ES-I3 (cell line): ENCODE measurements at regions not wholly inside any gene's neighbourhood (a gene's known extent, or its start where the extent isn't known, plus 50 kb on each side); places are given as distances from the start of the nearest gene placed in this dataset.

Experiments
- H3K36me3 ChIP-seq: 2 replicates; pipeline ENCODE4 v1.6.1; 2013; ENCODE audit warnings: mild to moderate bottlenecking, low read length, control low read depth, moderate library complexity; ENCODE audit not compliant: insufficient read depth
- H3K4me1 ChIP-seq: 2 replicates; pipeline ENCODE4 v1.6.1; 2013; ENCODE audit warnings: mild to moderate bottlenecking, control low read depth, low read length; ENCODE audit not compliant: insufficient read depth
- H3K9ac ChIP-seq: 2 replicates; pipeline ENCODE4 v1.6.1; 2013; ENCODE audit warnings: low read depth, mild to moderate bottlenecking, low read length, moderate library complexity
- H3K9me3 ChIP-seq: 2 replicates; pipeline ENCODE4 v1.6.1; 2013; ENCODE audit warnings: mild to moderate bottlenecking, low read length, moderate library complexity; ENCODE audit not compliant: control insufficient read depth, insufficient read depth

GRCh38 chr5:114223866-114224265 lies 138.0 kb upstream of the KCNN2 start:
- Histone ChIP-seq H3K9ac (no peak overlapping the region), H3K4me1 (no peaks in the 10 kb centered on the region), H3K36me3 (no peaks in the 10 kb centered on the region), H3K9me3 (no peaks in the 10 kb centered on the region)

- no peak overlapping the region for H3K9ac ChIP-seq
- no peaks in the 10 kb centered on the region for H3K4me1 ChIP-seq
- no peaks in the 10 kb centered on the region for H3K9me3 ChIP-seq
- H3K36me3 ChIP-seq: no peaks in the 10 kb centered on the region
Observed at GRCh38 chr5:114237766-114238165, 124.1 kb upstream of the KCNN2 start.

- Histone ChIP-seq H3K9ac (no peak overlapping the region), H3K36me3 (no peaks in the 10 kb centered on the region), H3K4me1 (no peaks in the 10 kb centered on the region), H3K9me3 (no peaks in the 10 kb centered on the region)
Observed at GRCh38 chr5:114238771-114239313, 123.0 kb upstream of the KCNN2 start.

GRCh38 chr5:114243281-114243971 lies 118.4 kb upstream of the KCNN2 start:
- no peaks in the 10 kb centered on the region for H3K4me1 ChIP-seq
- no peaks in the 10 kb centered on the region for H3K36me3 ChIP-seq
- no peaks in the 10 kb centered on the region for H3K9me3 ChIP-seq
- no peak overlapping the region for H3K9ac ChIP-seq

GRCh38 chr5:114243972-114244317 lies 117.9 kb upstream of the KCNN2 start:
- Histone ChIP-seq H3K9ac (no peak overlapping the region), H3K36me3 (no peaks in the 10 kb centered on the region), H3K4me1 (no peaks in the 10 kb centered on the region), H3K9me3 (no peaks in the 10 kb centered on the region)

- Histone ChIP-seq H3K36me3 (no peaks in the 10 kb centered on the region), H3K9me3 (no peaks in the 10 kb centered on the region), H3K4me1 (no peaks in the 10 kb centered on the region), H3K9ac (no peak overlapping the region)
Observed at GRCh38 chr5:114249823-114250222, 112.0 kb upstream of the KCNN2 start.

- Histone ChIP-seq H3K4me1 (no peaks in the 10 kb centered on the region), H3K9ac (no peak overlapping the region), H3K36me3 (no peaks in the 10 kb centered on the region), H3K9me3 (no peaks in the 10 kb centered on the region)
Observed at GRCh38 chr5:114250536-114250935, 111.3 kb upstream of the KCNN2 start.

- H3K9me3 ChIP-seq: no peaks in the 10 kb centered on the region
- H3K36me3 ChIP-seq: no peaks in the 10 kb centered on the region
- no peak overlapping the region for H3K9ac ChIP-seq
- no peaks in the 10 kb centered on the region for H3K4me1 ChIP-seq
Observed at GRCh38 chr5:114252226-114252625, 109.6 kb upstream of the KCNN2 start.

- H3K9me3 ChIP-seq: no peaks in the 10 kb centered on the region
- H3K36me3 ChIP-seq: no peaks in the 10 kb centered on the region
- H3K9ac ChIP-seq: no peak overlapping the region
- no peaks in the 10 kb centered on the region for H3K4me1 ChIP-seq
Observed at GRCh38 chr5:114255260-114255659, 106.6 kb upstream of the KCNN2 start.

- no peaks in the 10 kb centered on the region for H3K4me1 ChIP-seq
- no peak overlapping the region for H3K9ac ChIP-seq
- H3K36me3 ChIP-seq: no peaks in the 10 kb centered on the region
- H3K9me3 ChIP-seq: no peaks in the 10 kb centered on the region
Observed at GRCh38 chr5:114261989-114262388, 99.9 kb upstream of the KCNN2 start.

GRCh38 chr5:114265432-114266060 lies 96.3 kb upstream of the KCNN2 start:
- Histone ChIP-seq H3K9ac (no peak overlapping the region), H3K4me1 (no peaks in the 10 kb centered on the region), H3K36me3 (no peaks in the 10 kb centered on the region), H3K9me3 (no peaks in the 10 kb centered on the region)

- H3K9ac ChIP-seq: no peak overlapping the region
- H3K9me3 ChIP-seq: no peaks in the 10 kb centered on the region
- H3K36me3 ChIP-seq: no peaks in the 10 kb centered on the region
- no peaks in the 10 kb centered on the region for H3K4me1 ChIP-seq
Observed at GRCh38 chr5:114266374-114266773, 95.5 kb upstream of the KCNN2 start.

- H3K4me1 ChIP-seq: no peaks in the 10 kb centered on the region
- H3K36me3 ChIP-seq: no peaks in the 10 kb centered on the region
- H3K9ac ChIP-seq: no peak overlapping the region
- 0 out of 2 replicates have a peak, but pooled peaks cover 2% of the 10 kb centered on the region for H3K9me3 ChIP-seq
Observed at GRCh38 chr5:114296191-114296590, 65.7 kb upstream of the KCNN2 start.

- H3K9me3 ChIP-seq: 0 out of 2 replicates have a peak, but pooled peaks cover 2% of the 10 kb centered on the region
- no peaks in the 10 kb centered on the region for H3K36me3 ChIP-seq
- no peak overlapping the region for H3K9ac ChIP-seq
- H3K4me1 ChIP-seq: no peaks in the 10 kb centered on the region
Observed at GRCh38 chr5:114297915-114298314, 64.0 kb upstream of the KCNN2 start.
